GM12873 (cell line): ENCODE measurements at regions not wholly inside any gene's neighbourhood (a gene's known extent, or its start where the extent isn't known, plus 50 kb on each side); places are given as distances from the start of the nearest gene placed in this dataset.

Experiments
- CTCF ChIP-seq: IDR thresholded peaks from 2 replicates; pipeline ENCODE4 v1.5.1; 2012; ENCODE audit warnings: low read depth, mild to moderate bottlenecking, moderate library complexity, low read length, control low read depth; ENCODE audit not compliant: insufficient read depth; ENCODE audit errors: missing control alignments

GRCh38 chr14:61870163-61870562 lies 107.9 kb downstream of the SNAPC1 start:
- no peak for TF ChIP-seq CTCF

GRCh38 chr14:61872452-61872851 lies 110.2 kb downstream of the SNAPC1 start:
- TF ChIP-seq CTCF: no peak

- no peak for TF ChIP-seq CTCF
These were observed 113.3 kb downstream of the SNAPC1 start for GRCh38 chr14:61875483-61875882.

GRCh38 chr14:61876362-61877034 lies 114.3 kb downstream of the SNAPC1 start:
- TF ChIP-seq CTCF: no peak

- no peak for TF ChIP-seq CTCF
These were observed 114.8 kb downstream of the SNAPC1 start for GRCh38 chr14:61877035-61877390.

- TF ChIP-seq CTCF: no peak
These were observed 115.5 kb downstream of the SNAPC1 start for GRCh38 chr14:61877768-61878167.

- TF ChIP-seq CTCF: no peak
These were observed 116.7 kb downstream of the SNAPC1 start for GRCh38 chr14:61878931-61879330.
